ENCODE measurements at regions not wholly inside any gene's neighbourhood (a gene's known extent, or its start where the extent isn't known, plus 50 kb on each side); places are given as distances from the start of the nearest gene placed in this dataset.

GRCh38 chr16:9192746-9193145 lies 101.3 kb downstream of the HAPSTR1 start (continued):
- no peak for TF ChIP-seq REST (IDR thresholded peaks at IDR 0.05; ENCODE audit: unreplicated experiment)

- Histone ChIP-seq H3F3A (replicated peaks; ENCODE audit: low read depth) (no peaks in the 10 kb centered on the region), H3K4me1 (ENCODE audit: insufficient read depth) (no peaks in the 10 kb centered on the region), H3K4me2 (no peak overlapping the region), H3K9me2 (ENCODE audit: insufficient read depth) (peaks cover 5% of the 10 kb centered on the region; the same call in 1 of the 2 replicates), H4K20me1 (replicated peaks; ENCODE audit: insufficient read depth) (no peaks in the 10 kb centered on the region), H3K79me2 (replicated peaks; ENCODE audit: insufficient read depth) (no peaks in the 10 kb centered on the region), H3K4me3 (no peak overlapping the region), H3K36me3 (ENCODE audit: insufficient read depth) (no peaks in the 10 kb centered on the region), H2AFZ (no peak overlapping the region), H3K27me3 (ENCODE audit: insufficient read depth) (no peaks in the 10 kb centered on the region), H3K27ac (ENCODE audit: low read depth) (no peak overlapping the region)
- Mint-ChIP-seq H3K36me3 (ENCODE audit: low read depth) (no peaks in the 10 kb centered on the region), H3K27ac (no peak overlapping the region), H3K4me1 (no peaks in the 10 kb centered on the region), H3K9me3 (no peaks in the 10 kb centered on the region), H3K27me3 (ENCODE audit: insufficient read depth, low read depth, poor library complexity) (peaks cover 5% of the 10 kb centered on the region), H3K4me3 (no peak overlapping the region)
- ATAC-seq = no peak
- no peak for DNase-seq (ENCODE audit: low spot score)
- no peak for TF ChIP-seq STAT1 (IDR thresholded peaks at IDR 0.05; ENCODE audit: unreplicated experiment)
- no peak for TF ChIP-seq CREB1 (CRISPR knock-in tag; IDR thresholded peaks at IDR 0.05; ENCODE audit: low read depth)
- no peak for TF ChIP-seq REST (IDR thresholded peaks at IDR 0.05; ENCODE audit: unreplicated experiment)
- TF ChIP-seq ZNF114 (CRISPR knock-in tag; IDR thresholded peaks at IDR 0.05) = no peak
- TF ChIP-seq ETS1 (IDR thresholded peaks at IDR 0.05) = no peak
- TF ChIP-seq JUNB (IDR thresholded peaks at IDR 0.05; ENCODE audit: unreplicated experiment) = no peak
- no peak for TF ChIP-seq EZH2 (IDR thresholded peaks at IDR 0.05; ENCODE audit: low read depth, unreplicated experiment)
- TF ChIP-seq ZNF331 (CRISPR knock-in tag; IDR thresholded peaks at IDR 0.05; ENCODE audit: low read depth) = no peak
- TF ChIP-seq NANOG (IDR thresholded peaks at IDR 0.05; ENCODE audit: borderline replicate concordance) = no peak
- no peak for TF ChIP-seq POLR2AphosphoS5 (IDR thresholded peaks at IDR 0.05; ENCODE audit: low read depth)
- TF ChIP-seq EZH2phosphoT487 (IDR thresholded peaks at IDR 0.05; ENCODE audit: unreplicated experiment) = no peak
- no peak for TF ChIP-seq ZNF462 (CRISPR knock-in tag; IDR thresholded peaks at IDR 0.05)
These were observed 103.8 kb downstream of the HAPSTR1 start for GRCh38 chr16:9195287-9195686.
